Activated T-cell treated with anti-CD3 and anti-CD28 coated beads for 24 hours (primary cell): ENCODE measurements at regions not wholly inside any gene's neighbourhood (a gene's known extent, or its start where the extent isn't known, plus 50 kb on each side); places are given as distances from the start of the nearest gene placed in this dataset.
"Not testable (repeated sequence)": the region's sequence is repeated elsewhere in the genome, so short reads cannot be mapped to it uniquely, and the experiment has no call there.

Experiments used
- DNase-seq: peaks from one replicate; pipeline ENCODE4 v3.0.0-alpha.2; 2020; ENCODE audit warnings: low read depth

- DNase-seq, result no peak
These were observed 1000.4 kb downstream of the MAT2B start for GRCh38 chr5:164505791-164506190.

- no peak for DNase-seq
These were observed 1012.8 kb downstream of the MAT2B start for GRCh38 chr5:164518067-164518740.

GRCh38 chr5:164518741-164519080 is 1013.3 kb downstream of the MAT2B start:
- no peak for DNase-seq

DNA sequence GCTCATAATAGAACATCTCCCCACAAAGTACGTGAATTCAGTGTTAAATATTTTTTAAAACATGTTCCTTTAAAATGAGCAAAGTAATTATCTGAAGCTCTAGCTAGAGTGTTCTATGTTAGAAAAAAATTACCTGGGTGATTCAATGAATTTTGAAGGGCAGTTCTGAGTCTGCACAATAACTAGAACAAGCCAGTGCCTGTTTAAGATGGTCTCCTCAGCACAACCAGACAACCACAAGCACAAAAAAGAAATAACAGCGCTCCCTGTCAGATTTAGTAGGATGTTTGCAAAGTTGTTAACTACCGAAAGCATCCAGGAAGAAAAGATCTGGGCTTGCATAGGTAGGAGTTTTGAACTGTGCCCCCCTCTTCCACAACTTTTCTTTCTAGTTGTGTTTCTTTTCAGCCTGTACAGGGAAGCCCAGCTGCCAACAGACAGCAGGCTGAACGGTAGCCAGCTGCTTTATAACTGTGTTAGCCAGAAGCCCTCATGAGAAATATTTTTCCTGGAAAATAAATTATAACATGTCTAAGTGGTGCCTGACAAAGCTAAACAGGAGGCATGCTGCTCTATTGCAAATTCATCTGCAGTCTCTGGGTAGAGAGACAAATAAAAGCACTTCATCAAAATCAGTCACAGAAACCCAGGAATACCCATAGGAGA is 1026.9 kb downstream of the MAT2B start:
- DNase-seq, result no peak

DNA sequence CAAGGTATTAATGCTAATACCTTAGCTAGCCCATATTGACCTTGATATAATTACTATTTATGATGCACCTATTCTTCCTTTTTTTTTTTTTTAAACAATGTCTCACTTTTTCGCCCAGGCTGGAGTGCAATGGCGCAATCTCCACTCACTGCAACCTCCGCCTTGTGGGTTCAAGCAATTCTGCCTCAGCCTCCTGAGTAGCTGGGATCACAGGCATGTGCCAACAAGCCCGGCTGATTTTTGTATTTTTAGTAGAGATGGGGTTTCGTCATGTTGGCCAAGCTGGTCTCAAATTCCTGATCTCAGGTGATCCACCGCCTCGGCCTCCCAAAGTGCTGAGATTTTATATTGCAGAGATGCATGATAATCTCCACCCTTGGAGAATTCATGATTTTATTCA is 1028.0 kb downstream of the MAT2B start:
- DNase-seq, result not testable (repeated sequence)

GRCh38 chr5:164540174-164540573 is 1034.8 kb downstream of the MAT2B start:
- DNase-seq, result no peak

GRCh38 chr5:164545507-164545906 is 1040.1 kb downstream of the MAT2B start:
- DNase-seq, result no peak

DNA sequence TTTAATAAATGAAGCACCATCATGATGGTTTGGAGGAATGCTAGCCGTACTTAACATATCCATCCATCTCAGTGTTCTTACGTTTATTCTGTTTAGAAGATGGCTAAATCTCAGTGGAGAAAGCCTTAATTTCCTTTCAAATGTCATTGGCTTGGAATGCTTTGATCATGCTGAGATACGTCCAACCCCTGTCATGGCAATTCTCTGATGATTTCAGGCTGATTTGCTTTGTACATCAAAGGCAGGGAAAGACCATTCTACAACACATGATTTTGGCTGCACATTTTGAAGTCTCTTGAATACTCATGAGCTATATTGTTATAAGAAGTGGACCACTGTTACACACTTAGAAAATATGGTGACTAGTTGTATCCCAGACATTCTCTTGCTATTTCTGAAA is 1048.4 kb downstream of the MAT2B start:
- no peak for DNase-seq

GRCh38 chr5:164555809-164556208 is 1050.4 kb downstream of the MAT2B start:
- no peak for DNase-seq

DNA sequence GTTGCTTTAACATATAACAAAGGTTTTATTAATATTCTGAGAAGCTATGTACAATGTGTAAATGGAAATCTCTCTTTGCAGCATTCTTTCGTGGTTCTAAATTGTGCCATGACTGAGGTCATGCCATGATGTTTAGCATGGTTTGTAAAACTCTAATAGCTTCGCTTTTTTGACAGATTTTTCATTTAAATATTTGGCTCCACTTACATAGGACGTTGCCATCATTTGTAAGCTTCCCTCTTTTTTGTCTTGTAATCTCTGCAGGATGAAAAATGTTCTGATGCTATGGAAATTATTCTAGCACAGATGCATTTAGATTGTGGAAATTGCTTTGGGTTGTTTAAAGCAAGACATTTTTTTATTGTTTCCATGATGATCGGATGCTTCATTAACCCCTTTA is 1054.8 kb downstream of the MAT2B start:
- no peak for DNase-seq

- no peak for DNase-seq
These were observed 1056.8 kb downstream of the MAT2B start for GRCh38 chr5:164561933-164562872.

- DNase-seq, result no peak
These were observed 1058.0 kb downstream of the MAT2B start for GRCh38 chr5:164563370-164563769.

GRCh38 chr5:164573397-164573796 is 1068.0 kb downstream of the MAT2B start:
- no peak for DNase-seq

DNA sequence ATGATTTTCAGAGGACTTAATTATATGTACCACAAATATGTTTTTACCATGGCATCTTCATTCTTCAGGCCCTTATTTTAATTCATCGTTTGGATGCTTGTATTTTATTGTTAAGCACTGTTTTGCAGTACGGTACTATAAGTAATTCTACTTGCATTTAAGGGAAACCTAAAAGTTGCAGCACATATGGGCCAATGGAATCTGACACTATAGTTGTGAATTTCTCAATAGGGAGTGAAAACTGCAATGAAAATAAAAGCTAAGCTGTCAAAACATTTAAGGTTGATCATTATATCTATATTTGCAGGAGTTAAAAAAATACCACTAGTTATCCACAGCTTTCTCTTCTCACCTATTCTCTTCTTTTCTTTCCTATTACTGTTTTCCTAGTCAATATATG is 1071.8 kb downstream of the MAT2B start:
- DNase-seq, result no peak

- no peak for DNase-seq
These were observed 1072.3 kb downstream of the MAT2B start for GRCh38 chr5:164577742-164578141.

- no peak for DNase-seq
These were observed 1073.0 kb downstream of the MAT2B start for GRCh38 chr5:164578401-164578800.

DNA sequence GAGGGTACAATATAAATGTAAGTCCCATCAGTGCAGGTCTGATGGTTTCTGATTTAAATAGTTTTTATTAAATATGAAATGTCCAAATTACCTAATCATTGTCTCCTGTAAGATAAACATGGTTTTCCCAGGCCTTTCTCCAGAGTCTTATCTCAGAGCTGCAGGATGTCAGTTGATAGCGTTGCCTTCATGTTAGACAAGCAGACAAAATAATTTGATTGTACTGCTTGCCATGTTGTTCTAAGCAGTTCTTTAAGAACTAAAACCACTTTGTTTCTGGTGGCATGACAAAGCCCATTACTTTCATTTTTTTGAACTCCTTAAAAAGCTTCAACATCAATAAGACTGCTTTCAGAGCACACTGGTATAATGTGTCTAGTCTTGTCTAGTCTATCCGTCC is 1073.5 kb downstream of the MAT2B start:
- no peak for DNase-seq

- DNase-seq, result no peak
These were observed 1074.7 kb downstream of the MAT2B start for GRCh38 chr5:164580155-164580554.

- no peak for DNase-seq
These were observed 1076.5 kb downstream of the MAT2B start for GRCh38 chr5:164581889-164582288.

GRCh38 chr5:164593982-164594381 is 1088.6 kb downstream of the MAT2B start:
- no peak for DNase-seq

DNA sequence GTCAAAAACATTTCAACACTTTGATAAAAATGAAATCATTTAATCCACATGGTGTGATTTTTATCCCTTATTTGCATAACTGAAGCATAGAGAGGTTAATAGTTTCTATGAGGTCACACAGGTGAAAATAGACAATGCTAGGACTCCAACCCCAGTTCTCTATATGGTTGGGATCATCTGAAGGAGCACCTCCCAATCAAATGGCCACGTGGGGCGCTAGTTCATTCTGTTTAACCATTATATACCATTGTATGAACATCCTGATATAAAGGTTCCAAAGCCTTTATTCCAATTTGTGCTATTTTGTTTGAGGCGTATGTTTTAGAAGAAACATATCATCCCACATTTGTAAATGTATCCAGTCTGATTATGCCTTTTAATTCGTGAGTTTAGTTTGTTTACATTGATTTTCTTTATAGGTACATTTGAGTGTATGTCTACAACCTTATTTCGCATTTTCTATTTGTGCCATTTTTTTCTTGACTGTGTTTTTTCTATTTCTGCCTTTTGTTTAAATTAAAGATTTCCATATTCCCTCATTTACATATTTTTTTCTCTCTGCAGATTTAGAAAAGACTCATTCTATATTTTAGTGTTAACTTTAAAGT is 1092.0 kb downstream of the MAT2B start:
- no peak for DNase-seq

GRCh38 chr5:164600274-164600673 is 1094.9 kb downstream of the MAT2B start:
- no peak for DNase-seq
